B cell (primary cell): ENCODE measurements at regions not wholly inside any gene's neighbourhood (a gene's known extent, or its start where the extent isn't known, plus 50 kb on each side); places are given as distances from the start of the nearest gene placed in this dataset.

ENCODE experiments used
- ATAC-seq: fragments of 200-7000 bp; cut with Tn5 transposase; one replicate; pipeline ENCODE4 v1.10.0; 2021; ENCODE audit warnings: low read depth, mild to moderate bottlenecking, moderate number of reproducible peaks, moderate library complexity
- CTCF ChIA-PET: fragments of 350-600 bp; sonication (Branson Sonifier 250); formaldehyde crosslinking; loops from one replicate; lab custom pipeline; 2021; ENCODE audit warnings: antibody characterized with exemption, inconsistent platforms; lab: Charles Lee
- POLR2A ChIA-PET: fragments of 350-600 bp; sonication (Branson Sonifier 250); formaldehyde crosslinking; loops from one replicate; lab custom pipeline; 2021; ENCODE audit warnings: antibody characterized with exemption; lab: Charles Lee
- DNase-seq: peaks from one replicate; pipeline ENCODE4 v3.0.0; 2013
- H2AFZ ChIP-seq: 2 replicates; pipeline ENCODE4 v1.6.1; 2012; ENCODE audit warnings: mild to moderate bottlenecking, low read depth, low read length; ENCODE audit not compliant: insufficient read depth, poor library complexity, severe bottlenecking
- H3K27ac ChIP-seq, 2 donors: 1 replicate in 1 of 2; 2 replicates in 1 of 2; pipeline ENCODE4 v1.5.1; 2012 to 2013; ENCODE audit warnings: low read length in 2 of 2, mild to moderate bottlenecking in 2 of 2, moderate library complexity in 1 of 2
- H3K27me3 ChIP-seq, 4 experiments: fragments of 200-600 bp in 1 of 4; sonication (generic) in 1 of 4; replicated peaks in 1 of 4; 1 replicate in 2 of 4; 2 replicates in 2 of 4; pipeline versions ENCODE4 v1.6.1 to v1.7.0; 2013 to 2016; ENCODE audit warnings: low read length in 3 of 4, mild to moderate bottlenecking in 2 of 4, mixed read lengths in 1 of 4, moderate library complexity in 1 of 4; ENCODE audit not compliant: insufficient read depth in 4 of 4, control insufficient read depth in 3 of 4; ENCODE audit errors: control extremely low read depth in 1 of 4
- H3K36me3 ChIP-seq, 2 experiments: replicated peaks in 1 of 2; 1 replicate in 1 of 2; 2 replicates in 1 of 2; pipeline versions ENCODE4 v1.6.1 to v1.7.1; 2013; ENCODE audit warnings: low read length in 1 of 2; ENCODE audit not compliant: insufficient read depth in 2 of 2, control insufficient read depth in 1 of 2; ENCODE audit errors: control extremely low read depth in 1 of 2, extremely low read depth in 1 of 2
- H3K4me1 ChIP-seq, 2 donors: fragments of 200-600 bp in 1 of 2; sonication (generic) in 1 of 2; 1 replicate in 1 of 2; 2 replicates in 1 of 2; pipeline versions ENCODE4 v1.5.1 to v1.6.1; 2013 to 2017; ENCODE audit warnings: low read length in 2 of 2; ENCODE audit not compliant: control insufficient read depth in 2 of 2, insufficient read depth in 2 of 2
- H3K4me2 ChIP-seq: replicated peaks from 2 replicates; pipeline ENCODE3; 2012; ENCODE audit warnings: mild to moderate bottlenecking, low read depth, low read length; ENCODE audit not compliant: poor library complexity, severe bottlenecking
- H3K4me3 ChIP-seq, 5 experiments: fragments of 200-600 bp in 1 of 5; sonication (generic) in 1 of 5; 1 replicate in 3 of 5; 2 replicates in 2 of 5; pipeline versions ENCODE4 v1.5.1 to v1.7.0; 2011 to 2016; ENCODE audit warnings: low read length in 4 of 5, mild to moderate bottlenecking in 4 of 5, low read depth in 2 of 5, control low read depth in 1 of 5, moderate library complexity in 1 of 5; ENCODE audit not compliant: insufficient read depth in 1 of 5; ENCODE audit errors: control extremely low read depth in 1 of 5, extremely low read depth in 1 of 5
- H3K79me2 ChIP-seq: fragments of 200-600 bp; sonication (generic); one replicate; pipeline ENCODE4 v1.6.0; 2016; ENCODE audit warnings: low read length; ENCODE audit not compliant: control insufficient read depth, insufficient read depth
- H3K9ac ChIP-seq: fragments of 200-600 bp; sonication (generic); 2 replicates; pipeline ENCODE4 v1.6.1; 2017; ENCODE audit warnings: mild to moderate bottlenecking, low read length, moderate library complexity
- H3K9me3 ChIP-seq, 3 donors: one replicate each; pipeline versions ENCODE4 v1.6.1 to v1.7.1; 2013; ENCODE audit warnings: low read length in 2 of 3; ENCODE audit not compliant: control insufficient read depth in 2 of 3, insufficient read depth in 1 of 3; ENCODE audit errors: control extremely low read depth in 1 of 3
- H4K20me1 ChIP-seq: 2 replicates; pipeline ENCODE4 v1.6.0; 2012; ENCODE audit warnings: mild to moderate bottlenecking, low read length; ENCODE audit not compliant: insufficient read depth, control insufficient read depth, poor library complexity, severe bottlenecking
- H3K27ac Mint-ChIP-seq: one replicate; pipeline ENCODE4 v1.8.0; 2021; ENCODE audit warnings: mixed read lengths
- H3K27me3 Mint-ChIP-seq: one replicate; pipeline ENCODE4 v1.8.0; 2021; ENCODE audit warnings: mixed read lengths
- H3K4me1 Mint-ChIP-seq: one replicate; pipeline ENCODE4 v1.8.0; 2021; ENCODE audit warnings: mixed read lengths
- H3K4me3 Mint-ChIP-seq: one replicate; pipeline ENCODE4 v1.8.0; 2021; ENCODE audit warnings: mixed read lengths
- H3K9me3 Mint-ChIP-seq: one replicate; pipeline ENCODE4 v1.8.0; 2022; ENCODE audit warnings: mixed read lengths; ENCODE audit not compliant: insufficient read depth
- CTCF ChIP-seq: fragments of 200-600 bp; IDR thresholded peaks from one replicate; pipeline ENCODE4 v1.8.0; 2022; ENCODE audit warnings: antibody characterized with exemption, mild to moderate bottlenecking
- EZH2 ChIP-seq: IDR thresholded peaks from 2 replicates; pipeline ENCODE4 v1.6.1; 2012; ENCODE audit warnings: borderline replicate concordance, low read depth, mild to moderate bottlenecking, moderate library complexity, low read length; ENCODE audit not compliant: insufficient read depth, poor library complexity, severe bottlenecking
- WGBS: methylation state at CpG from one replicate; pipeline ENCODE4 v1.1.5; 2013; ENCODE audit warnings: missing lambda C conversion rate; ENCODE audit not compliant: insufficient coverage; 5-methylcytosine and 5-hydroxymethylcytosine counted together
- intact Hi-C: fragments of 100-400 bp; cut with micrococcal nuclease; formaldehyde crosslinking; loops from one replicate; pipeline ENCODE4 v1.10.0; 2022

- H3K4me2 ChIP-seq = no peak overlapping the region
- 100% methylated on average over 1 of the region's 2 CpGs for WGBS
- DNase-seq (no peak), ATAC-seq (no peak)
- no peaks in the 10 kb centered on the region for H3K27me3 ChIP-seq
- Mint-ChIP-seq H3K27me3 (no peaks in the 10 kb centered on the region), H3K4me3 (no peak overlapping the region), H3K9me3 (no peaks in the 10 kb centered on the region), H3K4me1 (no peaks in the 10 kb centered on the region), H3K27ac (no peak overlapping the region)
- CTCF ChIA-PET = no interaction called here
- POLR2A ChIA-PET = no interaction called here
- H3K27ac ChIP-seq = no peak overlapping the region
- H3K4me3 ChIP-seq = no peak overlapping the region
- H3K9me3 ChIP-seq = no peaks in the 10 kb centered on the region
- no peaks in the 10 kb centered on the region for H3K4me1 ChIP-seq
- H2AFZ ChIP-seq = no peak overlapping the region
- intact Hi-C loops = no loop called here
- no peaks in the 10 kb centered on the region for H3K79me2 ChIP-seq
- no peaks in the 10 kb centered on the region for H4K20me1 ChIP-seq
- H3K9ac ChIP-seq = no peak overlapping the region
- no peaks in the 10 kb centered on the region for H3K36me3 ChIP-seq
- no peak for TF ChIP-seq EZH2
- no peak for TF ChIP-seq CTCF
Observed at GRCh38 chr18:64260810-64261209, 111.9 kb upstream of the LINC00305 start.

DNA sequence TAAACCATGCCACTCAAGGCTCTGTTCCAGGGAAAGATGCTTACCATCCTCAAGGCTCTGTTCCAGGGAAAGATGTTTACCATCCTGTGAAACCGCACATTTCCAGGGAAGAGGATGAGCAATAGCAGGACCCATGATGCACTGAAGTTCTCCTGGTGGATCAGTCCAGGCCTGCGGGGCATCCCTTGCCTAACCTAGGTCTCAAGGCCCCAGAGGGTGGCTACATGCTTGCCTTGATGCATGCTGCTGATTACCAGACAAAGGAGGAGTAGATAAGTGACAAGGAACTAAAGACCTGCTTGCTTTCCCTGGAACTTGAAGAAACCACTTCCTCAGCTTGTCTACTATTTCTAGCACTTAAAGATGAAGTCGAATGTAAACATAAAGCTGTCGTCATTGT, 111.0 kb upstream of the LINC00305 start:
- Histone ChIP-seq H3K4me3 (no peak overlapping the region), H3K27me3 (no peaks in the 10 kb centered on the region), H3K9me3 (peaks cover 0 to 2% (median 0%) of the 10 kb centered on the region in 3 donors), H3K79me2 (no peaks in the 10 kb centered on the region), H3K36me3 (no peaks in the 10 kb centered on the region), H2AFZ (no peak overlapping the region), H4K20me1 (no peaks in the 10 kb centered on the region), H3K4me1 (no peaks in the 10 kb centered on the region), H3K27ac (no peak overlapping the region), H3K9ac (no peak overlapping the region), H3K4me2 (no peak overlapping the region)
- Mint-ChIP-seq H3K27me3 (no peaks in the 10 kb centered on the region), H3K4me1 (no peaks in the 10 kb centered on the region), H3K27ac (no peak overlapping the region), H3K9me3 (no peaks in the 10 kb centered on the region), H3K4me3 (no peak overlapping the region)
- ChIA-PET POLR2A (no interaction called here), CTCF (no interaction called here)
- TF ChIP-seq CTCF (no peak), EZH2 (no peak)
- intact Hi-C loops = no loop called here
- DNase-seq = no peak
- ATAC-seq = no peak
- WGBS = 84% methylated on average over 2 of the region's 4 CpGs
